Nephron progenitor cell (in vitro differentiated cells): ENCODE measurements at regions not wholly inside any gene's neighbourhood (a gene's known extent, or its start where the extent isn't known, plus 50 kb on each side); places are given as distances from the start of the nearest gene placed in this dataset.

Source experiments
- DNase-seq: peaks from one replicate; pipeline ENCODE4 v3.0.0; 2021
- H3K27ac Mint-ChIP-seq: 2 replicates; pipeline ENCODE4 v1.8.0; 2021; ENCODE audit warnings: mild to moderate bottlenecking, moderate library complexity, mixed read lengths
- H3K27me3 Mint-ChIP-seq: 2 replicates; pipeline ENCODE4 v1.8.0; 2021; ENCODE audit warnings: mild to moderate bottlenecking, low read depth, mixed read lengths; ENCODE audit not compliant: poor library complexity
- H3K36me3 Mint-ChIP-seq: 2 replicates; pipeline ENCODE4 v1.8.0; 2021; ENCODE audit warnings: low read depth, mixed read lengths
- H3K4me1 Mint-ChIP-seq: 2 replicates; pipeline ENCODE4 v1.8.0; 2021; ENCODE audit warnings: mixed read lengths
- H3K4me3 Mint-ChIP-seq: 2 replicates; pipeline ENCODE4 v1.8.0; 2021; ENCODE audit warnings: mild to moderate bottlenecking, moderate library complexity, mixed read lengths
- H3K9me3 Mint-ChIP-seq: 2 replicates; pipeline ENCODE4 v1.8.0; 2021; ENCODE audit warnings: mild to moderate bottlenecking, moderate library complexity, mixed read lengths
- CTCF ChIP-seq: fragments of 200-600 bp; sonication (generic); IDR thresholded peaks from 2 replicates; pipeline ENCODE4 v1.5.0; 2021; ENCODE audit warnings: antibody characterized with exemption

GRCh38 chr4:173835903-173836302 lies 305.9 kb upstream of the HAND2 start:
- Mint-ChIP-seq H3K4me1 (no peaks in the 10 kb centered on the region), H3K27ac (no peak overlapping the region), H3K9me3 (peaks cover 7% of the 10 kb centered on the region), H3K36me3 (no peaks in the 10 kb centered on the region), H3K27me3 (peaks cover 5% of the 10 kb centered on the region), H3K4me3 (no peak overlapping the region)
- TF ChIP-seq CTCF, result no peak
- no peak for DNase-seq

DNA sequence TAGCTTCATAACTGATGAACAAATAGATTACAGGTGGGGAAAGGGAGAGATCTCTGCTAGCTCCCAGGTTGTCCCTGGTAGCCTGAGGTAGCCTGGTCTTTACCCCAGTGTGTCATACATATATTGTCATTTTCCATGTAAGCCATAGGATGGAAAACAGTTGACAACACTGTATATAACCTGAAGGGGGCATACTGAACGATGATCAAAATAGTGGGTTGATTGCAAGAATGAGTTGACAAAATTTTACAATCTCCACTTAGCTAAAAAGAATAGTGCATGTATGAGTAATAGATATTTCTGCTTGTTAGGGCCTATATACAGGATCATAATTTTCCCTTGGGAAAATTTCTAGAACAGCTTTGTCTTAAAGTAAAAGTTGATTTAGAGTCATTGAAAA lies 304.1 kb upstream of the HAND2 start:
- DNase-seq, result no peak
- Mint-ChIP-seq H3K4me1 (no peaks in the 10 kb centered on the region), H3K36me3 (no peaks in the 10 kb centered on the region), H3K27me3 (peaks cover 5% of the 10 kb centered on the region), H3K4me3 (no peak overlapping the region), H3K9me3 (peaks cover 10% of the 10 kb centered on the region), H3K27ac (no peak overlapping the region)
- TF ChIP-seq CTCF, result no peak

GRCh38 chr4:173829565-173829964 lies 299.5 kb upstream of the HAND2 start:
- TF ChIP-seq CTCF, result no peak
- Mint-ChIP-seq H3K4me3 (no peak overlapping the region), H3K27ac (no peak overlapping the region), H3K27me3 (peaks cover 5% of the 10 kb centered on the region), H3K36me3 (no peaks in the 10 kb centered on the region), H3K9me3 (peaks cover 10% of the 10 kb centered on the region), H3K4me1 (no peaks in the 10 kb centered on the region)
- no peak for DNase-seq

- Mint-ChIP-seq H3K27ac (no peak overlapping the region), H3K4me1 (no peaks in the 10 kb centered on the region), H3K4me3 (no peak overlapping the region), H3K27me3 (peaks cover 5% of the 10 kb centered on the region), H3K9me3 (peaks cover 10% of the 10 kb centered on the region), H3K36me3 (no peaks in the 10 kb centered on the region)
- no peak for DNase-seq
- no peak for TF ChIP-seq CTCF
These were observed 297.7 kb upstream of the HAND2 start for GRCh38 chr4:173827707-173828106.

DNA sequence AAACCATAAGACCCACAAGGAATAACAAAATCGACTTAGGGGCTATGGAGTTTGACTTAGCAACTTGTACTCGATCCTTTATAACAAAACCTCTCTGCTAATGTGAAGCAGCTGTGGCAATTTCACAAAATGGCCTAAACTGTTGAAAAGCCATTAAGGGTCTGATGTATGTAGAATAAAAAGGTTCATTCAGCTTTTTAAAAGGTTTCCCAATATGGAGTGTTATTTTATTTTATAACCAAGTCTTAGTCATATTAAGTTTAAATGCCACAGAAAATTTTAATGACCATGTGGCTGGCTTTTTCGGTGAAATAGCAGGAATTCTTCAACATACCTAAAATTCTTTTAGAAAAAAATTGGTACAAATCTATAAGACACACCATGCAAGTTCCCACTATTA lies 291.8 kb upstream of the HAND2 start:
- H3K27ac Mint-ChIP-seq, result no peak overlapping the region
- H3K27me3 Mint-ChIP-seq, result no peaks in the 10 kb centered on the region
- no peak for TF ChIP-seq CTCF
- DNase-seq, result no peak
- H3K36me3 Mint-ChIP-seq, result no peaks in the 10 kb centered on the region
- no peaks in the 10 kb centered on the region for H3K4me1 Mint-ChIP-seq
- H3K9me3 Mint-ChIP-seq, result no peaks in the 10 kb centered on the region
- no peak overlapping the region for H3K4me3 Mint-ChIP-seq

- no peaks in the 10 kb centered on the region for H3K27me3 Mint-ChIP-seq
- H3K27ac Mint-ChIP-seq, result no peak overlapping the region
- H3K36me3 Mint-ChIP-seq, result no peaks in the 10 kb centered on the region
- H3K4me3 Mint-ChIP-seq, result no peak overlapping the region
- no peak for TF ChIP-seq CTCF
- DNase-seq, result no peak
- no peaks in the 10 kb centered on the region for H3K4me1 Mint-ChIP-seq
- H3K9me3 Mint-ChIP-seq, result no peaks in the 10 kb centered on the region
These were observed 291.0 kb upstream of the HAND2 start for GRCh38 chr4:173821036-173821435.
